NCI-H524 treated with DMSO at 0.1 percent for 48 hours (cell line): ENCODE measurements at regions not wholly inside any gene's neighbourhood (a gene's known extent, or its start where the extent isn't known, plus 50 kb on each side); places are given as distances from the start of the nearest gene placed in this dataset.

Experiments used
- DNase-seq: peaks from one replicate; lab custom pipeline; 2025; lab: John Stamatoyannopoulos, UW

DNA sequence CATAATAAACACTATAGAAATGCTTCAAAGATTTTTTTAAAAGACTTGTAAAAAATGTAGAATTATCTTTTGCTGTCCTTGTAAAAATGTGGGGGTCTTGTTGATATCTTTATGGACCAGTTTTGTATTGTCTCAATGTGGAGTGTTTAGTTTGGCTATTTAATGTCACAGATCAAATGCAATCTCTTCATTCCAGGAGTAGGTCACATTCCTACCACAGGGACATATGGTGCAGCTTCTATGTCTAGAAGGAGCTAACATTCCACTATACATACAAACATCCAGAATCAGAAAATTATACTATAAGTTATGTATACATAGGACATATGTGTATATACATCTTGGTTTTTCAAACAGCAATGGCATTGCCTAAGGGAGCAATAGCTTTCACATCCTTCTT lies 345.7 kb downstream of the BMP4 start:
- DNase-seq = no peak

DNA sequence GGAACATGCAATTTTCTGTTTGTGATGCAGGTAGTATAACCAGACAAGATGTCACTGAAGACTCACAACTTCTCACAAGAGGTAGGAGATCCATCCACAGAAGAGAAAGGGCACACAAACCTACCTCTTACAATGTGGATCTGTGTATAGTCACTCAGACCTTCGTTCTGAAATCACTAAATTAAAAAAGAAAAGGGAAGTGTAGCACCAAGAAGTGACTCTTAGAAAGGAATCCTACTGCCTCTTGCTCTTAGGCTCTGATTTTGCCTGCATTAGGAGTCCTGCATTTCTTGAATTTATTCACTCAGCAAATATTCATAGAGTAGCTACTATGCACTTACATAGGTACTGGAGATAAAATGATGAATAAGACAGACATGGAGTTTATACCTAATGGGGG lies 347.6 kb downstream of the BMP4 start:
- DNase-seq = no peak

DNA sequence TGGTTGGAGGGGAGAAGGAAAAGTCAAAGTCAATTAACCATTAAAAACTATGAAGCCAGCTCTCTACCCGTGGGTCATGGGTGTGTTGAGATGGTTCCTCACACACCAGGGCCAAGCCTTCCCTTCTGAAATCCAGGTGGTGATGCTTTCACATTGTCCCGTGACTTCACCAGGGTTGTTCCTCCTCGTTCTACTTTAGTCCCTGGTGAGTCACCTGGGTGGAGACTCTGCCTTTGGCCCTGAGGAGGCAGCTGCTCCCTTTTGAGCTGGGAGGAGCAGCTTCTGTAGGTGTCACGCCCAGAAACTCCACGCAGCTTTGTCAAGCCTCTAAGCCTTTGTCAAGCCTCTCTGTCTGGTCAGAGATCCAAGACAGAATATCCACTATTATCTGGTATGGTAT lies 348.3 kb downstream of the BMP4 start:
- no peak for DNase-seq

DNA sequence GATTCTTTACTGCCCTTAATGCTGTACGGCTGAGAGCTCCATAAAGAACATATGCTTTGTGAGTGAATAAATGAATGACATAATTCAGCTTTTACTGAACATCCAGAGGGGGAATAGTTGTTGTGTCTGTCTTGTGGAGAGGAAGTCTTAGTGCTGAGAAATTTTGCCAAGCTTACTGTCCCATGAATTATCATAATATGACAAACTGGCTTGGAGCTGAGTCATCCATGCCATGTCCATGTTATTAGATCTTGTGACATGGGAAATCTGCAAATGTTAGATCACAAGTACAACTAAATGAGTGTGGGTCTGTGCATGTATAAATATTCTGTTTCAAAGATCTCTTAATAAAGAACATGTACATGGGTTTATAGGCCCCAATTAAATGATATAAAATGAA lies 350.4 kb downstream of the BMP4 start:
- DNase-seq = no peak

DNA sequence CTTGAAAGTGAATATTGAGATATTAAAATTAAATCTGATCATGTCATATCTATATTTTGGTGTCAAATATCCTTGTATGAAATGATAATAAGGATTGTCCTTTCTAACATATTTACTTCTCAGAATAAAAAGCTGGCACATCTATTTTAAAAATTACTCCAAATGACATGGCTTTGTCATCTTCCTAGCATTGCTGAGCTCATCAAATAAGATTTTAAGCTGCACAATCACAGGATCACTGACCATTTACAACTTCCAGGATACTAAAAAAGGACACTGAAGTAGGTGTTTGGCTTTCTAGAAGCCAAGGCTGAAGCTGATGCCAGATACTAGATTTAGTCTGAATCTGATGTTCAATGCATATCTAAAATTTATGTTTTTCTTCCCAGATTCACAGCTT lies 351.1 kb downstream of the BMP4 start:
- no peak for DNase-seq

DNA sequence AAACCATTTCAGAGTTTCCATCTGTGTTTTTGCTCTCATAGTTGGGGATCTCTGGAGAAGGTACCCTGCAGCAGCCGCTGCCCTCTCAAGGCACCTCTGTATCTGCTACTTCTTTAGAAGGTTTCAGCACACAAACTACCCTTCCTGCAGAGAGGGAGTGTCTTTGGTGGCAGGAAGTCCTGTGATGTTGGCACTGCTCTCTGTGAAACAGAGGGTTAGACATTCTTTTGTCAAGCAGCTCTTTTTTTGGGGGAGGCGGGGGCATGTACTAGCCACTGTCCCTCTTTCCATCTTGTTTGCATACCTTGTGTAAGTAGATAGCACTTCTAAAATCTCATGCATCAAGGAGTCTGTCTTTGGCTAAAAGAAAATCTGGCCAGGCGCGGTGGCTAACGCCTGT lies 352.6 kb downstream of the BMP4 start:
- no peak for DNase-seq

DNA sequence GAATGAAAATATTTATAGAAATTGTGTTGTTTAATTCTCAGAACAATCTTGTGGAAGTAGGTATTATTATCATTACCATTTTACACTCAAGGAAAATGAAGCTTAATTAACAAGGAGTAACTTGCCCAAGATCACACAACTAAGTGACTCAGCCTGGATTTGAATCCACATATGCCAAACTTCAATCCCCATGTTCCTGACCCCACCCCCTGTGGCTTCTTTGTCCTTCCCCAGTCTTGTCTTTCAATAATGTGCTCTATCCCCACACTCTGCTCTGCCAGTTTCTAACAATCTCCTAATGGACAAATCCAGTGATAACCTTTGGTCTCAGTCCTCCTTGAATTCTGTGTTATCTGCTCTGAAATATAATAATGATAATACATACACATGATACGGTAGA lies 355.2 kb downstream of the BMP4 start:
- no peak for DNase-seq

DNA sequence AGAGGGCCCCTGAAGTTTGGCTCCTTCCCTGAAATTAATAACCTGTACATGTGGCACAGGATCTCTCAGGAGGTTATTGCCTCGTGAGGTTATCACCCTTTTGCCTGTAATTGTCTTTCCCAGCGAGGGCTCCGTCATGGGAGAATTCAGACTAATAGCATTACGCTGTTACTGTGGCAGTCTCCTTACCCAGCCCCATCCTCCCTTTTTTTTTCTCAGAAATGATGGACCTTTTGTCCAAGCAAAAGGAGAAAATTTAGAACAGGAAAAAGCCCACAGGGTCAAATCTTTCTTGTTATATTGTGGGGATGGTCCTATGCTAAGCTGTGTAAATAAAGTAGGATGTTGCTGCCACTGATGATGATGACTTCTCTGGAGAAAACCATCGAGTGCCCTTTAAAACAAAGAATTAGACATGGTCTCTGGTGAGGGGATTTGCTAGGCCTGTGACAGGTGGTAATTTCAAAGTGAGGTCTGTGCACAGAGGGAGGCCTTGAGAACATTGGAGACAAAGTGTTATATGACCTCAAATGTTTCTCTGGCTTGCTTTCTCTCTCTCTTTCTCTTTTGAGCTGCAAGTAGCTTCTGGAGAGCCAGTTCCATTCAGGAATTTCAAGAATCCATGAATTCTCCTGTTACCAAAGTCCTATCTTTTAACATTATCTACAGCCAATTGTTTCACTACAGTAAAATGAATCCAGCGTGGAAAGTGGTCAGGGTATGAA lies 357.2 kb downstream of the BMP4 start:
- no peak for DNase-seq

DNA sequence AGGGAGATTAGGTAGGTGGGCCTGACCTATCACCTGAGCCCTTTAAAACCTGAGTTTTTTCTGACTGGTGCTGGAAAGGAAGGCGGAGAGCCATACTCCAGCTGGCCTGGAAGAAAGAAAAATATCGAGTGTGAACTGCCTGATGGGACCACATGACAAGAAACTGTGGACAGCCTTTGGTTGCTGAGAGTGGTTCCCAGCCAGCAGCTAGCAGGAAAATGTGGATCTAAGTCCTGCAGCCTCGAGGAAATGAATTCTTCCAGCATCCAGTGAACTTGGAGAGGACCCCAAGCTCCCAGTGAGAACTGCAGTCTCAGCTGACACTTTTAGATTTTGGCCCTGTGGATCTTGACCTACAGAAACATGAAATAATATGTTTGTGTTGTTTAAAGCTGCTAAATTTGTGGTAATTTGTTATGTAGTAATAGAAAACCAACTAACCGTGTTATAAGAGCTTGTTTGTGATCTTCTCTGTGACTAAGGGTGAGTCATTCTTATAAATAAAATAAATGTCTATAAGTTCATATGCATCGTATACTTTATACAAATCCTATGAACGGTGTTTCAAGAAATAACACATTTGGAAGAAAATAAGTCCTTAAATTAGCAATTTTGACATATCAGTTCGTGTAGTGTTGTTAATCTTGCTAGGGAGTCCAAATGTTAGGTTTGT lies 359.6 kb downstream of the BMP4 start:
- DNase-seq = no peak

DNA sequence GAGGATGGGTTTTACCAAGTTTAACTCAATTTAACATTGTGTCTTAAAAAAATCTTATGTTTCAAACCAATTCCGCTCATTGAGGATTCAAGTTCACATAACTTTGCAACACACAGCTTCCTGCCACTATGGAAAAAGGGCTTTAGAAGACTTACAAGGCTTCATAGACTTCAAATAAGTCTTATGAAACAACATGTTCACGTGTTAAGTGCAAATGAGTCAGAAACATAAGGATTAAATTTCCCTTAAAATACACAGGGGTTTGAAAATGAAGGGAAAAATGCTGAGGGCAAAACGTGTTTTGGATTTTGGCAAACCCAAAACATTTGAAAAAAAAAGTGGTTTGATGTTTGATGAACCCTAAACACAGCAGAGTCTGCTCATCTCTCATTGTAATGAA lies 364.8 kb downstream of the BMP4 start:
- no peak for DNase-seq

DNA sequence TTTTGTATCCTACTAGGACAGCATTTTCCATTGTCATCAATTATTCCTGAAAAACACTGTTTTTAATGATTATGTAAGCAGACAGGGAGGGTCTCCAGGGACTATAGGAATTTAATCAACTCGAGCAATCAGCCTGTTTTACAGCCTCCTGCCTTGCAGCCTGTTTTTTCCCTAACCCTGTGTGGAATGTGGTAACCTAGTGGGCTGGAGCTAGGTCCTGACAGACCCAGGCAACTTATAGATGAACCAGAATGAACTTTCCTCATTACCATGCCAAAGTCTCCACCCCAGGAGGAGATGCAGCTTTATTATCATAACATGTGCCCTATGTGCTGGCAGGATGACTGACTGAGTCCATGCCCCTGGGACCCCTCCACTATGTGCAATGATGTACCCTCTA lies 375.1 kb downstream of the BMP4 start:
- no peak for DNase-seq

DNA sequence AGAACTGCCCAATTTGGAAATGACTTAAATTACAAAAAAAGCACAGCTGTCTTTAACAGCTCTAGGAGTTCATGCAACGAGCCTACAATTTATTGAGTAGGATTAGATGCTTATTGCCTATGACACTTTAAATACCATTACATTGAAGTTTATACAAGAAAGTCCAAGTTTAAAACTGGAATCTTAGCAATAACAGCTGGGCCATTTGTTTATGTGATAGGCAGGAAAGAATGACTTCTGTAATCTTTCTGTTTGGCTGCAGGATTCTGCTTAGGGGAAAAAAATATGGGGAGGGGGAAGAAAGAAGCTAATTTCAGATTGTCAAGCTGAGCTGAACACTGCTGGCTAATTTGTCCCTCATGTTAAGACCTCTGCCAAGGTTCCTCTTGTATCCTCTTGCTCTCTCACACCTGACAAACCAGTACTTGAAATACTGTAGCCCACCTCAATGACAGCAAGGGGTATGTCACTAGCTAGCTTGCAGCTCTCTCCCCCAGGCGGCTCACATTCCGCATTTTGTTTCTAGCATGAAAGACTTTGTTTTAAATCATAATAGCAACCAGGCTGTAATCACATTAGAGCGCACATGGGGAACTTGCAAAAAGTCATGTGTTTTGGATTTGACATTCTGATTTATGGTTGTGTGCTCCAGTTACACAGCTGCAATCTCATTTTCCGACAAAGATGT lies 384.8 kb downstream of the BMP4 start:
- no peak for DNase-seq

DNA sequence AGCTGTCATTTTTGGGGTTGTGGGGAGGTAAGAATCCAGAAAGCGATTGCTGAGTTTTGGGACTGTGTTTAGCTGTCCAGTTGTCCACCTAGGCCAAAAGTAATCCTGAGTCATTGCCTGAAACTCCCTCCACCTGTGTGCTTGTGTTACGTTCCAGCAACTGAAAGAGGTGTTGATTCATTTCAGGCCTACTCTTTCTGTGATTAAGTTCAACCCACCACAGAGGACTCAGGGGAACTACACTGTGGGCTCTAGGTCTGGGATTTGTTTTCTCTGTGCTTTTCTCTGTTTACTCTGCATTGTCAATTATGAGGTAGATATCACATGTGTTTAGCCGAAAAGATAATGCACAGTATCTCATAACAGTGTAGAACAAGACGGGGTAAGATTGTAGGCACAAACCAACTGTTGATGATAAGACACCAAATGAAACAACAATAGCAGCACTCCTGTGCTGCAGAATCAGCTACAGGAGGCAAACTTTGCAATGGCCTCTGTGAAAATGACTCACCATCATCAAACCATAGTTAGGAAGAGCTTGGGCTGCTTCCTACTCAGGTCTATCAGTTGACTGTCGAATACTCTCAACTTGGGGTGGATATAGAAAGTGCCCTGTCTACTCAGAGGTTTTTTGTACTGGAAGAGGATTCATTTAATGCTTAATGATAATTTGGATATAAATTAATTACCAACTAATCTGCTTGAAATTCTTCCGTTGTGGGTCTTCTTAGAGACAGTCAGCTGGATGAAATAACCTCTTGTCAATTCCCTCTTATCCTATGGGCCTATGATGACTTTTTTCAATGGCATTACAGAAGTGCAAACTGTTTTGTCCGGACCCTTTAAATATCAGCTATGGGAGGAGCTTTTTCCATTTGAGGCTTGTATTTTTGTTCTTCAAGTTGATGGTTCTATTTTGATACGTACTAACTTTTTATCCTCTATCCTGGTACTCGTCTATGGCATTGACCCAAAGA lies 385.9 kb downstream of the BMP4 start:
- no peak for DNase-seq

DNA sequence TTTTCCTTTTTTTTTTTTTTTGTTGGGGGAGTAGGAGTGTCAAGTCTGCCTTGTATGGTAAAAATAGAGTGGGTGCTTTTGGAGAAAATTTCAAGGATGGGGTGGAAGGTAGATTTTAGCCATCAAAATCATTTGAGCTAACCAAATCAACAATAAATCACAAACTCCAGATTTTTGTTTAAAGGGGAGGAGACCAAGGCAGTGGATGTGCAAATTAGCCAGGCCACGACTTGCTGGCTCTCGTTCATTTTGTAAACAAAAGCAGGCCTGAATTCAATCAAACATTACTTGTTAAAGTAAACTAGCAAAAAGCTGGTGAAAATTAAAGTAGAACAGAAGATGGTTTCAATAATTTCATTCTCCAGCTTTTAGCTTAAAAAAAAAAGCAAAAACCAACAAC lies 387.2 kb downstream of the BMP4 start:
- no peak for DNase-seq

DNA sequence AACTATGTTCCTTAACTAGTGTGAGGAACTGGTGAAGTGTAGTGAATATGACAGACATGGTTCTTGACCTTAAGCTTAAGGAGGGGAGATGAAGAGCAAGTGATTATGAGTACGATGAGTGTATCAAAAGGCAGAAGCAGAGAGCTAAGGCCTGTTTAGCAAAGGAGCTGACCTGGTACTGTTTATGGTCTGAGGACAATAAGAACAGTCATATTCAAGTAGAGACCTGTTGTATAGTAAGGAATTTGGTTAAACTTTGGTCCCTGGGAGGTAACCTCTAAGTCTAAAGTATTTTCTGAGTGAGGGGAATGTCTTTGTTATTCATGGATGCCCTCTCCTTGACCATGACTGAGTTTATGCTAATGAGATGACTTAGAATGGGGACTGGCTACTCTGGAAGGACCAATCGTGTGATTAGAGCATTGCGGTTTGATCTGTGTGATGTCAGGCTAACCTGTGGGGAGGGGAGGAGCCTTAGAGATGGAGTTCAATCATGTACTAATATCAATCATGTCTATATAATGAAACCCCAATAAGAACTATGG lies 389.3 kb downstream of the BMP4 start:
- DNase-seq = no peak

DNA sequence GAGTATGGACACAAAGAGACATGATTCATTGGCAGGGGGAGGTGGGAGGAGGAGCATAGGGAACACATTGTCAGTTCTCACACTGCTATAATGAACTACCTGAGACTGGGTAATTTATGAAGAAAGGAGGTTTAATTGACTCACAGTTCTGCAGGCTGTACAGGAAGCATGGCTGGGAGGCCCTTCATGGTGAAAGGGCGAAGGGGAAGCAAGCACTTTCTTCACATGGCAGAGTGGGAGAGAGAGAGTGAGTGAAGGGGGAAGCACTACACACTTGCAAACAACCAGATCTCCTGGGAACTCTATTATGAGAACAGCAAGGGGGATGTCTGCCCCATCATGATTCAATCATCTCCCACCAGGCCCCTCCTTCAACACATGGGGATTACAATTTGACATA lies 391.8 kb downstream of the BMP4 start:
- DNase-seq = no peak

DNA sequence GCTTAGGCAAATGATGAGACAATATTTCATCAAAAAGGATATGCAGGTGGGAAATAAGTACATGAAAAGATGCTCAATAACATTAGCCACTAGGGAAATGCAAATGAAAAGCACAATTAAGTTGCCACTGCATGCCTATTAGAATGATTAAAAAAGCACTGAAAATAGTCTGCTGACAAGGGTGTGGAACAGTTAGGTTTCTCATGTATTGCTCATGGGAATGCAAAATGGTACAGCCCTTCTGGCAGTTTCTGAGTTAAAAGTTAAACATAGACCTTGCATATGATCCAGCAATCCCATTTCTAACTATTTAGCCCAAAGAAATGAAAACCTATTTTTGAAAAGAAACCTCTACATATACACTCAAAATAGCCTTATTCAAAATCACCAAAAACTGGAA lies 393.0 kb downstream of the BMP4 start:
- DNase-seq = no peak

DNA sequence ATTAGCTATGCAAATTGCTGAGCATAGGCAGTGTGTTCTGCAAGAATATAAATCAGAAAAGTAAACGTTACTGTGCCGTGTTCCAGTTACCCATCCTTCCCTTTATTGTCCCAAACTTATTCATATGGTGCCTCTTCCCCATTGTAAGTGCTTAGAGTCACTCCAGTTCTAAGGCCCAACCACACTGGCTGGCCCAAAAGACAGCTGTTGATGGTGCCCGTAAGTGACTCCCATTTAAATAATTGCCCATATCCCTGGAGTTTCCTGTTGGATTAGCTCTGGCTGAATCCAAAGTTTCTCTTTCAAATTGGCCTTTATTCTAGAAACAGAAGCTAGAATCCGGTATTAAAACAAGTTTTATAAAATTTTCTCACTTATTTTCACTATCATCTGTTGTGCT lies 400.1 kb upstream of the DDHD1 start:
- DNase-seq = no peak

DNA sequence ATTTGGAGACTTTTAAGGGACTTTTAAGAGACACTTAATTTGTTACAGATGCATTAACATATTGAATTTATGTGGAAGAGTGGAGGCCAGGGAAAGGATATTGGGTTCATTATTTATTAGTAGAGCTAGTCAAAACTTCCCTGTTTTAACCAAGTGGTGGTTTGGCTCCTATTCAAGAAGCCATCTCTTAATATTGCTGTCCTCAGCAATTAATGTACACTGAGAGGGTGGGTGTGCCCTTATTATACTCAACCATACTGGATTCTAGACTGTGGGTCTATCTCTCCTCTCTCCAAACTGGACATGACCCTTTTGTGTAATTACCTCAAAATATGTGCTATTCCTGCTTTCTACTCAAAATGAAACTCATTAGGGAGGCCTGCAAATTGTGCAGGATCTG lies 398.7 kb upstream of the DDHD1 start:
- DNase-seq = no peak

DNA sequence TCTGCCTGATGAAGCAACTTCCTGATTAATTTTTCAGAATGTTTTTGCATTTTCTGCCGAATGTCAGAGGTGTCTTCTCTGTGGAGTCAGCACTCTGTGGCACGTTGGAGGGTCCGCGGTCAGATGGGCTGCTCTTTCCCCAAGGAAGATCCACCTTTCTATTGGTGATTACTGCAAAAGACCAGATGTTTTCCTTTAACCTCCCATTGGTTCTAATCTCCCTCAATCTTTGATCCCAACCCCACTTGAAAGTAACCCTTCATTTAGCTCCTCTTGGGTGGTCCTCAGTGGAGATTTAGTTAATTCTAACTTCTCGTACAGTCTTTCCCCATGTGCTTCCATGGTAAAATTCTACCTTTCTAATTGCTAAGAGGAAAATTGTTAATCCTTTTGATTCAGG lies 397.7 kb upstream of the DDHD1 start:
- peak; percentile 81 for DNase-seq

DNA sequence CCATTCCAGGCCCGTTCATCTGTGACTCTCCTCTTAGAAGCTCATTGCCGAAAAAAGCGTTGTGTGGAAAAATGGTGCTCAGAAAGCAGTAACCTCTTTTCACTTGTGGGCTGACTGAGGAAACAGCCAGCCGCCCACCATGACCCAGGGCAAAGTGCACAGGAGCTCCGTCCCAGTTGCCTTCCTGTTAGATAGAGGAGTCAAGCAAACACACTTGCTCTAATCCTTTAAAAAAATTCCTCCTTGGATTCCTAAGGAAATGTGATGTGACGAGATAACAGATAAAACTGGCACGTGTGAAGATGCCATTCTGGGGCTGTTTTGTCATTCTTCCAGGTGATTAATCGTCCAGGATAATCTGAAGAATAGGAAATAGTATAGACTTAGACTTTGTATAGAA lies 396.8 kb upstream of the DDHD1 start:
- no peak for DNase-seq

DNA sequence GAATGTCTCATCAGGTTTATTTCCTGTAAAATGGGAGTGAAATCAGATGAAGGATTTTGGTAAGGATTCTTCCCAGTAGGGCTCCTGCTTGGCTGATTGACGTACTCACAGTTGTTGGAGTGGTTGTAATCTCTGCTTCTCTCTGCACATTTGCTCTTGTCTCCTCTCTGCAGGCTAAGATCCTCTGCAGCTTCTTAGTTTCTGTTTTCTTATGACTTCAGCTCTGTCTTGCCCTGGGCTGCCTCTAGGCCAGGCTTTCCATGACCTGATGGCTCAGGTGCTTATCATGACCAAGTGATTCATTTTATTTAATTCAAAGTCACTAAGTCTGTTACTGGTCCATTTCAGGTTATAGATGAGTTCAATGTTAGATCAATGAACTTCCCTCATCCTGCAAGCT lies 394.5 kb upstream of the DDHD1 start:
- DNase-seq = no peak
